B cell (primary cell): ENCODE measurements at regions not wholly inside any gene's neighbourhood (a gene's known extent, or its start where the extent isn't known, plus 50 kb on each side); places are given as distances from the start of the nearest gene placed in this dataset.
A peak's percentile ranks its signal among the peaks of the same experiment; 100 is the strongest.

Experiments used
- ATAC-seq: fragments of 200-7000 bp; cut with Tn5 transposase; one replicate; pipeline ENCODE4 v1.10.0; 2021; ENCODE audit warnings: low read depth, mild to moderate bottlenecking, moderate number of reproducible peaks, moderate library complexity
- CTCF ChIA-PET: fragments of 350-600 bp; sonication (Branson Sonifier 250); formaldehyde crosslinking; loops from one replicate; lab custom pipeline; 2021; ENCODE audit warnings: antibody characterized with exemption, inconsistent platforms; lab: Charles Lee
- POLR2A ChIA-PET: fragments of 350-600 bp; sonication (Branson Sonifier 250); formaldehyde crosslinking; loops from one replicate; lab custom pipeline; 2021; ENCODE audit warnings: antibody characterized with exemption; lab: Charles Lee
- DNase-seq: peaks from one replicate; pipeline ENCODE4 v3.0.0; 2013
- H2AFZ ChIP-seq: 2 replicates; pipeline ENCODE4 v1.6.1; 2012; ENCODE audit warnings: mild to moderate bottlenecking, low read depth, low read length; ENCODE audit not compliant: insufficient read depth, poor library complexity, severe bottlenecking
- H3K27ac ChIP-seq, 2 donors: 1 replicate in 1 of 2; 2 replicates in 1 of 2; pipeline ENCODE4 v1.5.1; 2012 to 2013; ENCODE audit warnings: low read length in 2 of 2, mild to moderate bottlenecking in 2 of 2, moderate library complexity in 1 of 2
- H3K27me3 ChIP-seq, 4 experiments: fragments of 200-600 bp in 1 of 4; sonication (generic) in 1 of 4; replicated peaks in 1 of 4; 1 replicate in 2 of 4; 2 replicates in 2 of 4; pipeline versions ENCODE4 v1.6.1 to v1.7.0; 2013 to 2016; ENCODE audit warnings: low read length in 3 of 4, mild to moderate bottlenecking in 2 of 4, mixed read lengths in 1 of 4, moderate library complexity in 1 of 4; ENCODE audit not compliant: insufficient read depth in 4 of 4, control insufficient read depth in 3 of 4; ENCODE audit errors: control extremely low read depth in 1 of 4
- H3K36me3 ChIP-seq, 2 experiments: replicated peaks in 1 of 2; 1 replicate in 1 of 2; 2 replicates in 1 of 2; pipeline versions ENCODE4 v1.6.1 to v1.7.1; 2013; ENCODE audit warnings: low read length in 1 of 2; ENCODE audit not compliant: insufficient read depth in 2 of 2, control insufficient read depth in 1 of 2; ENCODE audit errors: control extremely low read depth in 1 of 2, extremely low read depth in 1 of 2
- H3K4me1 ChIP-seq, 2 donors: fragments of 200-600 bp in 1 of 2; sonication (generic) in 1 of 2; 1 replicate in 1 of 2; 2 replicates in 1 of 2; pipeline versions ENCODE4 v1.5.1 to v1.6.1; 2013 to 2017; ENCODE audit warnings: low read length in 2 of 2; ENCODE audit not compliant: control insufficient read depth in 2 of 2, insufficient read depth in 2 of 2
- H3K4me2 ChIP-seq: replicated peaks from 2 replicates; pipeline ENCODE3; 2012; ENCODE audit warnings: mild to moderate bottlenecking, low read depth, low read length; ENCODE audit not compliant: poor library complexity, severe bottlenecking
- H3K4me3 ChIP-seq, 5 experiments: fragments of 200-600 bp in 1 of 5; sonication (generic) in 1 of 5; 1 replicate in 3 of 5; 2 replicates in 2 of 5; pipeline versions ENCODE4 v1.5.1 to v1.7.0; 2011 to 2016; ENCODE audit warnings: low read length in 4 of 5, mild to moderate bottlenecking in 4 of 5, low read depth in 2 of 5, control low read depth in 1 of 5, moderate library complexity in 1 of 5; ENCODE audit not compliant: insufficient read depth in 1 of 5; ENCODE audit errors: control extremely low read depth in 1 of 5, extremely low read depth in 1 of 5
- H3K79me2 ChIP-seq: fragments of 200-600 bp; sonication (generic); one replicate; pipeline ENCODE4 v1.6.0; 2016; ENCODE audit warnings: low read length; ENCODE audit not compliant: control insufficient read depth, insufficient read depth
- H3K9ac ChIP-seq: fragments of 200-600 bp; sonication (generic); 2 replicates; pipeline ENCODE4 v1.6.1; 2017; ENCODE audit warnings: mild to moderate bottlenecking, low read length, moderate library complexity
- H3K9me3 ChIP-seq, 3 donors: one replicate each; pipeline versions ENCODE4 v1.6.1 to v1.7.1; 2013; ENCODE audit warnings: low read length in 2 of 3; ENCODE audit not compliant: control insufficient read depth in 2 of 3, insufficient read depth in 1 of 3; ENCODE audit errors: control extremely low read depth in 1 of 3
- H4K20me1 ChIP-seq: 2 replicates; pipeline ENCODE4 v1.6.0; 2012; ENCODE audit warnings: mild to moderate bottlenecking, low read length; ENCODE audit not compliant: insufficient read depth, control insufficient read depth, poor library complexity, severe bottlenecking
- H3K27ac Mint-ChIP-seq: one replicate; pipeline ENCODE4 v1.8.0; 2021; ENCODE audit warnings: mixed read lengths
- H3K27me3 Mint-ChIP-seq: one replicate; pipeline ENCODE4 v1.8.0; 2021; ENCODE audit warnings: mixed read lengths
- H3K4me1 Mint-ChIP-seq: one replicate; pipeline ENCODE4 v1.8.0; 2021; ENCODE audit warnings: mixed read lengths
- H3K4me3 Mint-ChIP-seq: one replicate; pipeline ENCODE4 v1.8.0; 2021; ENCODE audit warnings: mixed read lengths
- H3K9me3 Mint-ChIP-seq: one replicate; pipeline ENCODE4 v1.8.0; 2022; ENCODE audit warnings: mixed read lengths; ENCODE audit not compliant: insufficient read depth
- CTCF ChIP-seq: fragments of 200-600 bp; IDR thresholded peaks from one replicate; pipeline ENCODE4 v1.8.0; 2022; ENCODE audit warnings: antibody characterized with exemption, mild to moderate bottlenecking
- EZH2 ChIP-seq: IDR thresholded peaks from 2 replicates; pipeline ENCODE4 v1.6.1; 2012; ENCODE audit warnings: borderline replicate concordance, low read depth, mild to moderate bottlenecking, moderate library complexity, low read length; ENCODE audit not compliant: insufficient read depth, poor library complexity, severe bottlenecking
- whole genome bisulfite sequencing: methylation state at CpG from one replicate; pipeline ENCODE4 v1.1.5; 2013; ENCODE audit warnings: missing lambda C conversion rate; ENCODE audit not compliant: insufficient coverage; 5-methylcytosine and 5-hydroxymethylcytosine counted together
- intact Hi-C: fragments of 100-400 bp; cut with micrococcal nuclease; formaldehyde crosslinking; loops from one replicate; pipeline ENCODE4 v1.10.0; 2022

GRCh38 chr12:93094988-93095737, 166.1 kb upstream of the EEA1 start:
- Mint-ChIP-seq H3K27me3 (no peaks in the 10 kb centered on the region), H3K4me1 (peaks cover 22% of the 10 kb centered on the region), H3K4me3 (peak overlapping the region; percentile 70), H3K9me3 (no peaks in the 10 kb centered on the region), H3K27ac (peak overlapping the region; percentile 21)
- no peak overlapping the region for H3K27ac ChIP-seq
- peak overlapping the region; percentile 34 for H3K4me2 ChIP-seq
- H3K9me3 ChIP-seq: no peaks in the 10 kb centered on the region
- H3K36me3 ChIP-seq: no peaks in the 10 kb centered on the region
- ChIA-PET POLR2A (interaction anchor here (0.7 kb wide), 1 partner anchor 72 kb away, joined by 5 read pairs; no protein-coding TSS in a partner anchor), CTCF (interaction anchor here (0.8 to 4.9 kb wide), 4 partner anchors 44 to 302 kb away, joined by 3 to 57 read pairs (median 4); no protein-coding TSS in a partner anchor)
- no peak overlapping the region for H3K4me3 ChIP-seq
- peaks cover 13 to 14% of the 10 kb centered on the region in 2 donors for H3K4me1 ChIP-seq
- no peaks in the 10 kb centered on the region for H4K20me1 ChIP-seq
- H3K79me2 ChIP-seq: no peaks in the 10 kb centered on the region
- peak; percentile 32 for ATAC-seq
- no peaks in the 10 kb centered on the region for H3K27me3 ChIP-seq
- peak overlapping the region; percentile 58 for H2AFZ ChIP-seq
- peak; percentile 56 for DNase-seq
- TF ChIP-seq EZH2: no peak
- TF ChIP-seq CTCF: no peak
- intact Hi-C loops: loop anchor here (5.0 kb wide), 2 partner anchors 42 to 308 kb away; no protein-coding TSS in a partner anchor
- 40% methylated on average over 1 of the region's 7 CpGs for WGBS
- peak overlapping the region; percentile 17 for H3K9ac ChIP-seq

GRCh38 chr12:93097417-93097816, 168.3 kb upstream of the EEA1 start:
- intact Hi-C loops: loop anchor here (5.0 kb wide), 2 partner anchors 40 to 310 kb away; no protein-coding TSS in a partner anchor
- Histone ChIP-seq H3K9ac (no peak overlapping the region), H3K4me1 (peaks cover 13 to 14% of the 10 kb centered on the region in 2 donors), H3K4me3 (no peak overlapping the region), H3K36me3 (no peaks in the 10 kb centered on the region), H3K27me3 (no peaks in the 10 kb centered on the region), H3K4me2 (no peak overlapping the region), H4K20me1 (no peaks in the 10 kb centered on the region), H3K79me2 (no peaks in the 10 kb centered on the region), H3K9me3 (no peaks in the 10 kb centered on the region), H3K27ac (no peak overlapping the region), H2AFZ (no peak overlapping the region)
- H3K27ac Mint-ChIP-seq: no peak overlapping the region
- ATAC-seq: no peak
- peak; percentile 9 for DNase-seq
- no peak overlapping the region for H3K4me3 Mint-ChIP-seq
- no peaks in the 10 kb centered on the region for H3K9me3 Mint-ChIP-seq
- H3K4me1 Mint-ChIP-seq: peaks cover 22% of the 10 kb centered on the region
- POLR2A ChIA-PET: no interaction called here
- CTCF ChIA-PET: interaction anchor here (0.6 to 4.9 kb wide), 43 partner anchors 9 to 1742 kb away, joined by 3 to 57 read pairs (median 4); partner anchors contain the start of genes EEA1 and MRPL42
- TF ChIP-seq CTCF (no peak), EZH2 (no peak)
- H3K27me3 Mint-ChIP-seq: no peaks in the 10 kb centered on the region
